ENCODE measurements at regions not wholly inside any gene's neighbourhood (a gene's known extent, or its start where the extent isn't known, plus 50 kb on each side); places are given as distances from the start of the nearest gene placed in this dataset.
"Not testable (repeated sequence)": the region's sequence is repeated elsewhere in the genome, so short reads cannot be mapped to it uniquely, and the experiment has no call there.

GRCh38 chr2:189998665-189999064 is 63.9 kb downstream of the MSTN start:
- not testable (repeated sequence) for H3F3A ChIP-seq (replicated peaks; ENCODE audit: low read depth); H4K20me1 ChIP-seq (replicated peaks; ENCODE audit: insufficient read depth); H3K36me3 Mint-ChIP-seq (ENCODE audit: low read depth); H3K27me3 Mint-ChIP-seq (ENCODE audit: insufficient read depth, low read depth, poor library complexity); ATAC-seq; H3K4me1 Mint-ChIP-seq; DNase-seq (ENCODE audit: low spot score); H2AFZ ChIP-seq; H3K4me3 Mint-ChIP-seq; H3K4me2 ChIP-seq; H3K79me2 ChIP-seq (replicated peaks; ENCODE audit: insufficient read depth); H3K9me2 ChIP-seq (ENCODE audit: insufficient read depth); H3K27me3 ChIP-seq (ENCODE audit: insufficient read depth); H3K4me3 ChIP-seq; H3K27ac ChIP-seq (ENCODE audit: low read depth); H3K4me1 ChIP-seq (ENCODE audit: insufficient read depth); H3K27ac Mint-ChIP-seq
- H3K36me3 ChIP-seq (ENCODE audit: insufficient read depth): 0 out of 2 replicates have a peak, but pooled peaks cover 13% of the 10 kb centered on the region
- H3K9me3 Mint-ChIP-seq: peaks cover 24% of the 10 kb centered on the region

- H3K4me3 ChIP-seq: no peak overlapping the region
- no peak overlapping the region for H2AFZ ChIP-seq
- no peak overlapping the region for H3K27ac ChIP-seq (ENCODE audit: low read depth)
- no peak for DNase-seq (ENCODE audit: low spot score)
- H3K4me2 ChIP-seq: no peak overlapping the region
- Mint-ChIP-seq H3K27ac (no peak overlapping the region), H3K4me3 (no peak overlapping the region), H3K27me3 (ENCODE audit: insufficient read depth, low read depth, poor library complexity) (peaks cover 2% of the 10 kb centered on the region), H3K9me3 (peaks cover 28% of the 10 kb centered on the region), H3K36me3 (ENCODE audit: low read depth) (0 out of 3 replicates have a peak, but pooled peaks cover 7% of the 10 kb centered on the region), H3K4me1 (no peaks in the 10 kb centered on the region)
- H3K9me2 ChIP-seq (ENCODE audit: insufficient read depth): peaks cover 9% of the 10 kb centered on the region
- no peaks in the 10 kb centered on the region for H3F3A ChIP-seq (replicated peaks; ENCODE audit: low read depth)
- no peak for ATAC-seq
- no peaks in the 10 kb centered on the region for H4K20me1 ChIP-seq (replicated peaks; ENCODE audit: insufficient read depth)
- H3K36me3 ChIP-seq (ENCODE audit: insufficient read depth): 0 out of 2 replicates have a peak, but pooled peaks cover 13% of the 10 kb centered on the region
- no peaks in the 10 kb centered on the region for H3K27me3 ChIP-seq (ENCODE audit: insufficient read depth)
- H3K79me2 ChIP-seq (replicated peaks; ENCODE audit: insufficient read depth): no peaks in the 10 kb centered on the region
- no peaks in the 10 kb centered on the region for H3K4me1 ChIP-seq (ENCODE audit: insufficient read depth)
- TF ChIP-seq EZH2phosphoT487 (IDR thresholded peaks at IDR 0.05; ENCODE audit: unreplicated experiment) (no peak), ETS1 (IDR thresholded peaks at IDR 0.05) (no peak), CTCF (conservative IDR thresholded peaks at IDR 0.05; ENCODE audit: low read depth in 2 of 2) (no peak), JUNB (IDR thresholded peaks at IDR 0.05; ENCODE audit: unreplicated experiment) (no peak), REST (IDR thresholded peaks at IDR 0.05; ENCODE audit: unreplicated experiment) (no peak), ZNF462 (CRISPR knock-in tag; IDR thresholded peaks at IDR 0.05) (no peak), STAT1 (IDR thresholded peaks at IDR 0.05; ENCODE audit: unreplicated experiment) (no peak), ZNF114 (CRISPR knock-in tag; IDR thresholded peaks at IDR 0.05) (no peak), CREB1 (CRISPR knock-in tag; IDR thresholded peaks at IDR 0.05; ENCODE audit: low read depth) (no peak), NANOG (IDR thresholded peaks at IDR 0.05; ENCODE audit: borderline replicate concordance) (no peak)
These were observed 65.5 kb downstream of the MSTN start for GRCh38 chr2:189997016-189997415.
